Suppressor macrophage (primary cell): ENCODE measurements at regions not wholly inside any gene's neighbourhood (a gene's known extent, or its start where the extent isn't known, plus 50 kb on each side); places are given as distances from the start of the nearest gene placed in this dataset.

Experiments used
- DNase-seq, 4 experiments: peaks; one replicate each; pipeline ENCODE4 v3.0.0-alpha.2; 2020 to 2022

- DNase-seq = no peak
Measured at GRCh38 chr2:125070726-125071505, 1045.8 kb downstream of the CNTNAP5 start.

GRCh38 chr2:125073440-125073839 is 1048.4 kb downstream of the CNTNAP5 start:
- DNase-seq = no peak

- DNase-seq = no peak
Measured at GRCh38 chr2:125085904-125086303, 1060.8 kb downstream of the CNTNAP5 start.

- DNase-seq = no peak
Measured at GRCh38 chr2:125086313-125087184, 1061.5 kb downstream of the CNTNAP5 start.

GRCh38 chr2:125092276-125093009 is 1067.4 kb downstream of the CNTNAP5 start:
- no peak for DNase-seq

GRCh38 chr2:125095826-125096225 is 1070.7 kb downstream of the CNTNAP5 start:
- DNase-seq = no peak

GRCh38 chr2:125106710-125107109 is 1081.6 kb downstream of the CNTNAP5 start:
- DNase-seq = no peak

- no peak for DNase-seq
Measured at GRCh38 chr2:125107446-125107845, 1082.4 kb downstream of the CNTNAP5 start.

- no peak for DNase-seq
Measured at GRCh38 chr2:125108251-125108650, 1083.2 kb downstream of the CNTNAP5 start.

- no peak for DNase-seq
Measured at GRCh38 chr2:125125902-125126301, 1100.8 kb downstream of the CNTNAP5 start.

- no peak for DNase-seq
Measured at GRCh38 chr2:125160947-125161346, 1135.9 kb downstream of the CNTNAP5 start.

- DNase-seq = no peak
Measured at GRCh38 chr2:125167152-125167551, 1142.1 kb downstream of the CNTNAP5 start.

- DNase-seq = no peak
Measured at GRCh38 chr2:125167820-125168219, 1142.7 kb downstream of the CNTNAP5 start.

- no peak for DNase-seq
Measured at GRCh38 chr2:125168442-125168841, 1143.4 kb downstream of the CNTNAP5 start.

- no peak for DNase-seq
Measured at GRCh38 chr2:125169022-125169763, 1144.1 kb downstream of the CNTNAP5 start.

GRCh38 chr2:125169764-125170146 is 1144.7 kb downstream of the CNTNAP5 start:
- no peak for DNase-seq

- DNase-seq = no peak
Measured at GRCh38 chr2:125172181-125172580, 1147.1 kb downstream of the CNTNAP5 start.

- DNase-seq = no peak
Measured at GRCh38 chr2:125175415-125175814, 1150.3 kb downstream of the CNTNAP5 start.

GRCh38 chr2:125185691-125186270 is 1160.7 kb downstream of the CNTNAP5 start:
- no peak for DNase-seq

GRCh38 chr2:125207431-125207830 is 1182.3 kb downstream of the CNTNAP5 start:
- no peak for DNase-seq

- DNase-seq = no peak
Measured at GRCh38 chr2:125216321-125216720, 1191.2 kb downstream of the CNTNAP5 start.

- DNase-seq = no peak
Measured at GRCh38 chr2:125224188-125224587, 1199.1 kb downstream of the CNTNAP5 start.
